H1 (cell line): ENCODE measurements at regions not wholly inside any gene's neighbourhood (a gene's known extent, or its start where the extent isn't known, plus 50 kb on each side); places are given as distances from the start of the nearest gene placed in this dataset.

Experiments
- CTCF ChIA-PET: fragments of 300-600 bp; sonication (Branson Sonifier 250); formaldehyde crosslinking; loops from one replicate; lab custom pipeline; 2021; ENCODE audit not compliant: partially characterized antibody; lab: Charles Lee
- POLR2A ChIA-PET: fragments of 300-600 bp; sonication (Branson Sonifier 250); formaldehyde crosslinking; loops from one replicate; lab custom pipeline; 2021; ENCODE audit warnings: inconsistent platforms; ENCODE audit not compliant: partially characterized antibody; lab: Charles Lee
- DNase-seq, 2 experiments: peaks; one replicate each; pipeline versions ENCODE4 v3.0.0 to v3.0.0-alpha.2; 2010 to 2022; ENCODE audit warnings: low spot score in 2 of 2, low read depth in 1 of 2, mixed read lengths in 1 of 2
- FAIRE-seq: peaks from 2 replicates; lab custom pipeline; 2011; peaks lifted over from hg19 to GRCh38; lab: Jason Lieb, UNC
- H2AFZ ChIP-seq: 2 replicates; pipeline ENCODE4 v1.8.1; 2012; ENCODE audit warnings: low read length, inconsistent platforms
- H2AK5ac ChIP-seq: 2 replicates; pipeline ENCODE4 v1.6.1; 2013; ENCODE audit warnings: low read depth, low read length
- H2BK120ac ChIP-seq: replicated peaks from 2 replicates; pipeline ENCODE3; 2013; ENCODE audit warnings: low read depth, low read length, inconsistent platforms
- H2BK12ac ChIP-seq: 2 replicates; pipeline ENCODE4 v1.6.1; 2013; ENCODE audit warnings: low read depth, low read length
- H2BK15ac ChIP-seq: 2 replicates; pipeline ENCODE4 v1.6.1; 2013; ENCODE audit warnings: low read length
- H2BK20ac ChIP-seq: 2 replicates; pipeline ENCODE4 v1.6.1; 2013; ENCODE audit warnings: low read length
- H2BK5ac ChIP-seq: 2 replicates; pipeline ENCODE4 v1.6.1; 2013; ENCODE audit warnings: low read depth, low read length
- H3K14ac ChIP-seq: 2 replicates; pipeline ENCODE4 v1.6.1; 2013; ENCODE audit warnings: inconsistent platforms; ENCODE audit not compliant: insufficient read length
- H3K18ac ChIP-seq: 2 replicates; pipeline ENCODE4 v1.6.1; 2013; ENCODE audit warnings: low read length; ENCODE audit errors: extremely low read depth
- H3K23ac ChIP-seq: 2 replicates; pipeline ENCODE4 v1.6.1; 2013; ENCODE audit warnings: inconsistent platforms; ENCODE audit not compliant: insufficient read length
- H3K23me2 ChIP-seq: 2 replicates; pipeline ENCODE4 v1.6.1; 2013; ENCODE audit warnings: low read depth, low read length
- H3K27ac ChIP-seq: 2 replicates; pipeline ENCODE4 v1.6.1; 2011; ENCODE audit warnings: low read depth, low read length, inconsistent platforms
- H3K27me3 ChIP-seq, 4 experiments: replicated peaks in 1 of 4; 1 replicate in 1 of 4; 2 replicates in 3 of 4; pipeline versions ENCODE4 v1.6.1 to v1.8.1; 2011 to 2013; ENCODE audit warnings: low read length in 3 of 4, mild to moderate bottlenecking in 3 of 4, inconsistent platforms in 2 of 4, mixed read lengths in 2 of 4, moderate library complexity in 1 of 4; ENCODE audit not compliant: control insufficient read depth in 3 of 4, insufficient read depth in 3 of 4; ENCODE audit errors: extremely low read depth in 1 of 4
- H3K36me3 ChIP-seq, 4 experiments: 2 replicates each; pipeline versions ENCODE4 v1.6.1 to v1.8.1; 2011 to 2013; ENCODE audit warnings: mild to moderate bottlenecking in 4 of 4, low read length in 3 of 4, moderate library complexity in 2 of 4, control low read depth in 1 of 4, inconsistent platforms in 1 of 4; ENCODE audit not compliant: insufficient read depth in 4 of 4, control insufficient read depth in 2 of 4
- H3K4ac ChIP-seq: replicated peaks from 2 replicates; pipeline ENCODE3; 2013; ENCODE audit warnings: low read length, low read depth, mixed read lengths, inconsistent platforms; ENCODE audit not compliant: insufficient read length
- H3K4me1 ChIP-seq, 4 experiments: replicated peaks in 1 of 4; 1 replicate in 1 of 4; 2 replicates in 3 of 4; pipeline versions ENCODE4 v1.6.1 to v1.8.1; 2011 to 2013; ENCODE audit warnings: low read length in 3 of 4, inconsistent platforms in 2 of 4, mixed read lengths in 1 of 4; ENCODE audit not compliant: insufficient read depth in 4 of 4, control insufficient read depth in 3 of 4
- H3K4me2 ChIP-seq, 2 experiments: 2 replicates each; pipeline versions ENCODE4 v1.6.1 to v1.8.1; 2011 to 2013; ENCODE audit warnings: low read depth in 2 of 2, low read length in 2 of 2, control low read depth in 1 of 2, inconsistent platforms in 1 of 2, mild to moderate bottlenecking in 1 of 2; ENCODE audit not compliant: insufficient read depth in 1 of 2
- H3K4me3 ChIP-seq, 4 experiments: fragments of 200-600, 300-600 bp in 1 of 4; sonication (generic), shearing (Covaris generic), sonication (Bioruptor Twin) in 1 of 4; 2 replicates each; pipeline versions ENCODE4 v1.5.1 to v1.8.1; 2011 to 2016; ENCODE audit warnings: low read length in 4 of 4, low read depth in 3 of 4, control low read depth in 2 of 4, inconsistent platforms in 2 of 4, mild to moderate bottlenecking in 2 of 4, mixed read lengths in 1 of 4, moderate library complexity in 1 of 4; ENCODE audit not compliant: insufficient read depth in 2 of 4; ENCODE audit errors: extremely low read depth in 1 of 4
- H3K56ac ChIP-seq: replicated peaks from 2 replicates; pipeline ENCODE3; 2013; ENCODE audit warnings: low read depth, mild to moderate bottlenecking, mixed read lengths, low read length, inconsistent platforms; ENCODE audit not compliant: insufficient read length
- H3K79me1 ChIP-seq: 2 replicates; pipeline ENCODE4 v1.6.1; 2013; ENCODE audit warnings: low read depth, low read length, control low read depth
- H3K79me2 ChIP-seq, 2 experiments: 2 replicates each; pipeline versions ENCODE4 v1.6.1 to v1.8.1; 2012 to 2013; ENCODE audit warnings: low read length in 2 of 2, mild to moderate bottlenecking in 2 of 2, inconsistent platforms in 1 of 2; ENCODE audit not compliant: insufficient read depth in 2 of 2, control insufficient read depth in 1 of 2
- H3K9ac ChIP-seq, 4 experiments: replicated peaks in 1 of 4; 1 replicate in 1 of 4; 2 replicates in 3 of 4; pipeline versions ENCODE4 v1.6.1 to v1.8.1; 2011 to 2013; ENCODE audit warnings: low read depth in 3 of 4, low read length in 3 of 4, control low read depth in 2 of 4, mild to moderate bottlenecking in 2 of 4, moderate library complexity in 2 of 4, inconsistent platforms in 1 of 4; ENCODE audit errors: extremely low read depth in 1 of 4
- H3K9me3 ChIP-seq, 2 experiments: 2 replicates each; pipeline versions ENCODE4 v1.6.1 to v1.8.1; 2012 to 2013; ENCODE audit warnings: mild to moderate bottlenecking in 2 of 2, moderate library complexity in 2 of 2, control low read depth in 1 of 2, inconsistent platforms in 1 of 2, low read depth in 1 of 2, low read length in 1 of 2, mixed read lengths in 1 of 2; ENCODE audit not compliant: insufficient read depth in 2 of 2
- H4K20me1 ChIP-seq, 2 experiments: replicated peaks in 1 of 2; 2 replicates each; pipeline versions ENCODE3 to v1.8.1; 2011 to 2013; ENCODE audit warnings: inconsistent platforms in 2 of 2, low read length in 2 of 2, mild to moderate bottlenecking in 1 of 2; ENCODE audit not compliant: insufficient read depth in 2 of 2, control insufficient read depth in 1 of 2
- H4K5ac ChIP-seq: 2 replicates; pipeline ENCODE4 v1.6.1; 2013; ENCODE audit warnings: low read length, low read depth, mixed read lengths, inconsistent platforms; ENCODE audit not compliant: insufficient read length
- H4K8ac ChIP-seq: 2 replicates; pipeline ENCODE4 v1.8.0; 2013; ENCODE audit warnings: mild to moderate bottlenecking, moderate library complexity, low read length, inconsistent platforms; ENCODE audit not compliant: insufficient read depth; ENCODE audit errors: extremely low read depth
- H4K91ac ChIP-seq: replicated peaks from 2 replicates; pipeline ENCODE3; 2013; ENCODE audit warnings: low read length, mixed read lengths, inconsistent platforms; ENCODE audit not compliant: insufficient read length
- GTF2F1 ChIP-seq: IDR thresholded peaks from 2 replicates; pipeline ENCODE4 v1.6.1; 2012; ENCODE audit warnings: low read depth, low read length, improper control_type of control experiment, borderline replicate concordance
- NRF1 ChIP-seq: IDR thresholded peaks from 2 replicates; pipeline ENCODE4 v1.6.1; 2011; ENCODE audit warnings: mild to moderate bottlenecking, low read depth, low read length, improper control_type of control experiment
- PHF8 ChIP-seq: fragments of 200-600 bp; sonication (generic); conservative IDR thresholded peaks from 2 replicates; pipeline ENCODE4 v1.7.1; 2012; ENCODE audit warnings: low read depth, mild to moderate bottlenecking, inconsistent platforms, low read length, moderate library complexity
- RXRA ChIP-seq: IDR thresholded peaks from 2 replicates; pipeline ENCODE4 v1.6.1; 2011; ENCODE audit warnings: low read depth, mild to moderate bottlenecking, low read length, moderate library complexity; ENCODE audit not compliant: insufficient read depth
- SIN3A ChIP-seq, 2 experiments: IDR thresholded peaks in 1 of 2; conservative IDR thresholded peaks in 1 of 2; 2 replicates each; pipeline ENCODE4 v1.6.1; 2011 to 2012; ENCODE audit warnings: low read length in 2 of 2, improper control_type of control experiment in 1 of 2, low read depth in 1 of 2, mild to moderate bottlenecking in 1 of 2
- SIRT6 ChIP-seq: IDR thresholded peaks from one replicate; pipeline ENCODE4 v1.7.1; 2012; ENCODE audit warnings: low read length, inconsistent platforms
- SP2 ChIP-seq: IDR thresholded peaks from 2 replicates; pipeline ENCODE4 v1.6.1; 2012; ENCODE audit warnings: mild to moderate bottlenecking, low read length, inconsistent platforms
- TAF1 ChIP-seq: IDR thresholded peaks from 2 replicates; pipeline ENCODE4 v1.6.1; 2011; ENCODE audit warnings: mild to moderate bottlenecking, low read depth, low read length
- TEAD4 ChIP-seq: IDR thresholded peaks from 2 replicates; pipeline ENCODE4 v1.6.1; 2012; ENCODE audit warnings: low read depth, low read length, inconsistent platforms, mixed read lengths
- YY1 ChIP-seq: IDR thresholded peaks from 2 replicates; pipeline ENCODE4 v1.6.1; 2011; ENCODE audit warnings: low read depth, mild to moderate bottlenecking, low read length
- ZNF274 ChIP-seq: IDR thresholded peaks from 2 replicates; pipeline ENCODE4 v1.7.0; 2012; ENCODE audit warnings: low read length, borderline replicate concordance; ENCODE audit errors: extremely low read depth
- WGBS, 2 experiments: shearing (Covaris generic) in 1 of 2; methylation state at CpG; one replicate each; pipeline versions ENCODE4 v1.1.6 to v1.1.7; 2013 to 2015; ENCODE audit warnings: low lambda C conversion rate in 2 of 2, mixed read lengths in 2 of 2, inconsistent platforms in 1 of 2, low coverage in 1 of 2, missing lambda C conversion rate in 1 of 2; ENCODE audit not compliant: insufficient replicate concordance in 2 of 2, insufficient coverage in 1 of 2, insufficient read length in 1 of 2; ENCODE audit errors: extremely low coverage in 1 of 2, missing lambda C conversion rate in 1 of 2; 5-methylcytosine and 5-hydroxymethylcytosine counted together

DNA sequence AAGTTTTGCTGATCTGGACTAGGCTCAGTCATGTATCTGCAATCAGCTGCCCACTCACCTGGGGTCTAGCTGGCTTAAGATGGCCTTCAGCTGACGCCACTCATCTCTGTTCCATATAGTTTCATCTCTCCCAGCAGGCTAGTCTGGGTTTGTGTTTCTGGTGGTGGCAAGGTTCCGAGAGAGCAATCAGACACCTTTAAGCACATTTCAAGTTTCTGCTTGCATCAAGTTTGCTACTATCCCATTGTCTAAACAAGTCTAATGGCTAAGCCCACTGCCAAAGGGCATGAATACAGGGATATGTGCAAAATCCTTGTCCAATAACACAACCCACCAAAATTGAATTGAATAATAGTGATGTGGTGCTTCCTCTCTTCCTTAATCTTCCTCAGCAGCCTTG lies 251.7 kb downstream of the PIK3R1 start:
- TF ChIP-seq ZNF274 = no peak
- TF ChIP-seq TAF1 = no peak
- no peak for TF ChIP-seq YY1
- TF ChIP-seq SIRT6 = no peak
- no peak for TF ChIP-seq SIN3A (conservative IDR thresholded peaks at IDR 0.05 in 1 of 2, IDR thresholded peaks at IDR 0.05 in 1 of 2; ENCODE audit: low read depth in 1 of 2, low read length in 2 of 2)
- no peak for TF ChIP-seq PHF8
- TF ChIP-seq RXRA = no peak
- no peak for TF ChIP-seq SP2
- no peak for TF ChIP-seq GTF2F1
- TF ChIP-seq TEAD4 = no peak
- TF ChIP-seq NRF1 = no peak
- Histone ChIP-seq H3K4ac (no peak overlapping the region), H4K20me1 (no peaks in the 10 kb centered on the region), H3K18ac (no peak overlapping the region), H2AK5ac (no peak overlapping the region), H4K91ac (no peak overlapping the region), H3K4me3 (no peak overlapping the region), H3K27ac (no peak overlapping the region), H4K8ac (no peak overlapping the region), H3K23me2 (no peaks in the 10 kb centered on the region; the same call in 1 of the 2 replicates), H2BK12ac (no peak overlapping the region), H2BK20ac (no peak overlapping the region; the same call in 1 of the 2 replicates), H2BK15ac (no peak overlapping the region), H3K4me2 (no peak overlapping the region), H3K4me1 (no peaks in the 10 kb centered on the region), H3K9ac (no peak overlapping the region), H4K5ac (no peak overlapping the region), H3K27me3 (no peaks in the 10 kb centered on the region), H3K9me3 (no peaks in the 10 kb centered on the region), H2AFZ (no peak overlapping the region), H3K56ac (no peak overlapping the region), H3K79me2 (no peaks in the 10 kb centered on the region), H3K79me1 (no peaks in the 10 kb centered on the region), H3K14ac (no peak overlapping the region), H3K36me3 (no peaks in the 10 kb centered on the region), H3K23ac (no peak overlapping the region), H2BK120ac (peak overlapping the region; percentile 38), H2BK5ac (no peak overlapping the region)
- FAIRE-seq (no peak), DNase-seq (no peak)
- 89% methylated on average over 2 of the region's 2 CpGs; no CpG with 5 or more reads in 1 of the 2 experiments for WGBS, 2 experiments
- POLR2A ChIA-PET = interaction anchor here (0.6 kb wide), 1 partner anchor 416 kb away, joined by 3 read pairs; no protein-coding TSS in a partner anchor
- CTCF ChIA-PET = no interaction called here
